Nephron (organoid): ENCODE measurements at regions not wholly inside any gene's neighbourhood (a gene's known extent, or its start where the extent isn't known, plus 50 kb on each side); places are given as distances from the start of the nearest gene placed in this dataset.

Source experiments
- H3K27ac Mint-ChIP-seq, 3 experiments: 2 replicates each; pipeline ENCODE4 v1.8.0; 2020; ENCODE audit warnings: mixed read lengths in 3 of 3, mild to moderate bottlenecking in 2 of 3, moderate library complexity in 1 of 3
- H3K27me3 Mint-ChIP-seq: 2 replicates; pipeline ENCODE4 v1.8.0; 2021; ENCODE audit warnings: low read depth, mild to moderate bottlenecking, moderate library complexity, mixed read lengths
- H3K36me3 Mint-ChIP-seq: 2 replicates; pipeline ENCODE4 v1.8.0; 2020; ENCODE audit warnings: low read depth, mixed read lengths
- H3K4me1 Mint-ChIP-seq: 2 replicates; pipeline ENCODE4 v1.8.0; 2020; ENCODE audit warnings: mixed read lengths
- H3K4me3 Mint-ChIP-seq, 3 experiments: 2 replicates each; pipeline ENCODE4 v1.8.0; 2020; ENCODE audit warnings: mild to moderate bottlenecking in 3 of 3, mixed read lengths in 3 of 3, moderate library complexity in 2 of 3
- H3K9me3 Mint-ChIP-seq: 2 replicates; pipeline ENCODE4 v1.8.0; 2020; ENCODE audit warnings: mixed read lengths
- TF ChIP-seq, protein P1 (sequence below), 3 experiments: fragments of 200-600 bp; sonication (generic); IDR thresholded peaks; one replicate each; pipeline ENCODE4 v1.5.0; 2021; ENCODE audit warnings: antibody characterized with exemption in 3 of 3; ENCODE audit not compliant: unreplicated experiment in 3 of 3

DNA sequence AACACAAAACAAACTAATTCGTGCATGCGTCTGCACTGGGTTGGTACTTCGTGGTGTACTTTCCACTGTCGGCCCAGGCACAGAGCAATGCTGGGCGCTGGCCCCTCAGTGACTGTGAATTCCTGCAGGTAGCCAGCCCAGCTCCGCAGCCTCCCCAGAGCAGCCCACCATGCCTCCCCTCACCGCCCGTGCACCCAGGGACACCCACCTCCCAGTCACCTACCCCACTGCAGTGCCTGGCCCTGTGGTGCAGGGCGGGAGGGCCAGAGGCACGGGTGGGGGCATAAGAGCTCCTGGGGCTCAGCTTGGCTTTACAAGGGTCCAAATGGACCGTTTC lies 93.1 kb upstream of the ZNF507 start:
- no peak overlapping the region for H3K4me3 Mint-ChIP-seq
- no peak overlapping the region for H3K27ac Mint-ChIP-seq
- TF ChIP-seq, protein P1, sequence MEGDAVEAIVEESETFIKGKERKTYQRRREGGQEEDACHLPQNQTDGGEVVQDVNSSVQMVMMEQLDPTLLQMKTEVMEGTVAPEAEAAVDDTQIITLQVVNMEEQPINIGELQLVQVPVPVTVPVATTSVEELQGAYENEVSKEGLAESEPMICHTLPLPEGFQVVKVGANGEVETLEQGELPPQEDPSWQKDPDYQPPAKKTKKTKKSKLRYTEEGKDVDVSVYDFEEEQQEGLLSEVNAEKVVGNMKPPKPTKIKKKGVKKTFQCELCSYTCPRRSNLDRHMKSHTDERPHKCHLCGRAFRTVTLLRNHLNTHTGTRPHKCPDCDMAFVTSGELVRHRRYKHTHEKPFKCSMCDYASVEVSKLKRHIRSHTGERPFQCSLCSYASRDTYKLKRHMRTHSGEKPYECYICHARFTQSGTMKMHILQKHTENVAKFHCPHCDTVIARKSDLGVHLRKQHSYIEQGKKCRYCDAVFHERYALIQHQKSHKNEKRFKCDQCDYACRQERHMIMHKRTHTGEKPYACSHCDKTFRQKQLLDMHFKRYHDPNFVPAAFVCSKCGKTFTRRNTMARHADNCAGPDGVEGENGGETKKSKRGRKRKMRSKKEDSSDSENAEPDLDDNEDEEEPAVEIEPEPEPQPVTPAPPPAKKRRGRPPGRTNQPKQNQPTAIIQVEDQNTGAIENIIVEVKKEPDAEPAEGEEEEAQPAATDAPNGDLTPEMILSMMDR (IDR thresholded peaks at IDR 0.05; ENCODE audit: unreplicated experiment in 3 of 3) = no peak
- H3K4me1 Mint-ChIP-seq = peaks cover 16% of the 10 kb centered on the region
- no peaks in the 10 kb centered on the region for H3K9me3 Mint-ChIP-seq
- H3K36me3 Mint-ChIP-seq = no peaks in the 10 kb centered on the region
- H3K27me3 Mint-ChIP-seq = peaks cover 27% of the 10 kb centered on the region

DNA sequence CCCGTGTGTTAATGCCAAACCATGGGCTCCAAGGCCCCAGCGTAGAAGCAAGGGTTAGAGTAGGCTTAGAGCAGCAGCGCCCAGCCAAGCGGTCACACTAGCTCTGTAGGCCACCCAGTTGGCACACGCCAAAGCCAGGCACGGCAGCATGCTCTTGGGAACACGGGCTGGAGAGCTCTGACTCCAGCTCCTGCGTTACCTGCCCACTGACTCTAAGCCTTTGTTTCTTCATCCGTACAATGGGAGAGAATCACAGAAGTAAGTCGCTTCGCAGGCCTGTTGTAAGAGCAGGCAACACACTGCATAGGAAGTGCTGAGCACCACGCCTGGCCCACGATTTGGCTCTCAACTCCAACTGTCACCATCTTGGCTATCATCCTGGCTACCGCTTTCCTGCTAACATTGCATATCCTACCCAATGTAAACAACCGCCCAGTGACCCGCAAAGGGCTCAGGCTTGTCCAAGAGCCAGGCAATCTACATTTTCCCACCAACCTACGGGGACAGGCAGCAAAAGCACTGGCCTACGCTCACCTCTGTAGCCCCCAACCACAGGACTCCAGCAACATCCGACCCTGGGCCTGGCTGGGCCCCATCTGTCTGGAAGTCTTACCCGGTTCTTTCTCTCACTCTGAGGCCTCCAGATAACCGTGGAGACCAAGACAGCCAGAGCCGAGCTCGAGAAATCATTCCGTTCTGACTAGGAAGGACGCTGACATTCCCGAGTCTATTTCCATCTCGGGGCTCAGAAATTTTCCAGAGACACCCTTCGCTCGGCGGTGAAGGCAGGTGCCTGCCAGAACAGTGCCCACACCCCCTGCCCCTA lies 91.5 kb upstream of the ZNF507 start:
- H3K9me3 Mint-ChIP-seq = no peaks in the 10 kb centered on the region
- TF ChIP-seq, protein P1 (IDR thresholded peaks at IDR 0.05; ENCODE audit: unreplicated experiment in 3 of 3) = no peak
- no peaks in the 10 kb centered on the region for H3K36me3 Mint-ChIP-seq
- no peak overlapping the region for H3K27ac Mint-ChIP-seq
- H3K27me3 Mint-ChIP-seq = peaks cover 26% of the 10 kb centered on the region
- H3K4me3 Mint-ChIP-seq = no peak overlapping the region
- H3K4me1 Mint-ChIP-seq = peaks cover 19% of the 10 kb centered on the region

DNA sequence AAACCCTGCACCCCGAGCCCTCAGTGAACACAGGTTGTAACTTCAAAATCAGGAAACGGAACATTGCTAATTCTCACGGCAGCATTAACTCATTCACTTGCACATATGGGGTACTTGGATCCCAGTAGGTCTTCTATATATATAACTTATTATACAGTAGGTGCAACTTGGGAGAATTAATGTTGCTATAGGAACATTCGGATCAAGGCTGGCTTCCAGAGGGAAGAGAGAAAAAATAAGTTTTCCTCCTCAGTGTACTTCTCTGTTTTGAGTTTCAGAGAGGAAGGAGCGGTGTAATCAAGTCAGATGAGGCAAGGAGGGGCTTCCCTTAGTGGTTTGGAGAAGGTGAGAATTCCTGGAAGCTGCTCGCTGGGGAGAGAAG lies 90.9 kb upstream of the ZNF507 start:
- TF ChIP-seq, protein P1 (IDR thresholded peaks at IDR 0.05; ENCODE audit: unreplicated experiment in 3 of 3) = no peak
- peaks cover 23% of the 10 kb centered on the region for H3K27me3 Mint-ChIP-seq
- H3K4me1 Mint-ChIP-seq = peaks cover 19% of the 10 kb centered on the region
- H3K9me3 Mint-ChIP-seq = peaks cover 2% of the 10 kb centered on the region
- H3K27ac Mint-ChIP-seq = no peak overlapping the region
- no peak overlapping the region for H3K4me3 Mint-ChIP-seq
- H3K36me3 Mint-ChIP-seq = no peaks in the 10 kb centered on the region

DNA sequence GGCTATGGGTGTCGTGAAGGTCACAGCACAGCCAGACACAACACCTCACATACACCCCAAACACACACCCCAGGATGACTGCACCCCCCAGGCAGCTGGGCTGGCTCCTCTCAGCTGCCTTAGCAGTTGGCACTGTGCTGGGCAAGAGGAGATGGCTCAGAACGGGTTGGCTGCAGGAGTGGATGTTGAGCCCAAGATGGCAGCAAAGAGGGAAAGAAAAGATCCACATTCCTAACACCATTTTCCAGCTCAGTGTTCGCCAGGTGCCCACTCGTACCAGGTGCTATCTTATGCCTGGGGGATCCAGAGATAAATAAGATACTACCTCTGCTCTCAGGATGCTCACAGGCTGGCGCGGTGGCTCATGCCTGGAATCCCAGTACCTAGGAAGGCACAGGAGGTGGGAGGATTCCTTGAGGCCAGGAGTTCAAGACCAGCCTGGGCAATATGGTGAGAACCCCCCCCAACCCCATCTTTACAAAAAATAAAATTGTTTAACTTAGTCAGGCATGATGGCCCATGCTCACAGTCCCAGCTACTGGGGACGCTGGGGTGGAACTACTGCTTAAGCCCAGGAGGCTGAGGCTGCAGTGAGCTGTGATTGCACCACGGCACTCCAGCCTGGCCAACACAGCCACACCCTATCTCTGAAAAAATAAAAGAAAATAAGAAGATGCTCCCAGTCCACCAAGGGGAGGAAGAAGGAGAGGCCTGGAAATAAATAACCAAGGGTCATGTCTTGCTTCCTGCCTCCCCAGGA lies 89.7 kb upstream of the ZNF507 start:
- Mint-ChIP-seq H3K9me3 (peaks cover 3% of the 10 kb centered on the region), H3K27me3 (peaks cover 23% of the 10 kb centered on the region), H3K36me3 (no peaks in the 10 kb centered on the region), H3K4me1 (peaks cover 19% of the 10 kb centered on the region), H3K4me3 (no peak overlapping the region), H3K27ac (no peak overlapping the region)
- TF ChIP-seq, protein P1 (IDR thresholded peaks at IDR 0.05; ENCODE audit: unreplicated experiment in 3 of 3) = no peak

DNA sequence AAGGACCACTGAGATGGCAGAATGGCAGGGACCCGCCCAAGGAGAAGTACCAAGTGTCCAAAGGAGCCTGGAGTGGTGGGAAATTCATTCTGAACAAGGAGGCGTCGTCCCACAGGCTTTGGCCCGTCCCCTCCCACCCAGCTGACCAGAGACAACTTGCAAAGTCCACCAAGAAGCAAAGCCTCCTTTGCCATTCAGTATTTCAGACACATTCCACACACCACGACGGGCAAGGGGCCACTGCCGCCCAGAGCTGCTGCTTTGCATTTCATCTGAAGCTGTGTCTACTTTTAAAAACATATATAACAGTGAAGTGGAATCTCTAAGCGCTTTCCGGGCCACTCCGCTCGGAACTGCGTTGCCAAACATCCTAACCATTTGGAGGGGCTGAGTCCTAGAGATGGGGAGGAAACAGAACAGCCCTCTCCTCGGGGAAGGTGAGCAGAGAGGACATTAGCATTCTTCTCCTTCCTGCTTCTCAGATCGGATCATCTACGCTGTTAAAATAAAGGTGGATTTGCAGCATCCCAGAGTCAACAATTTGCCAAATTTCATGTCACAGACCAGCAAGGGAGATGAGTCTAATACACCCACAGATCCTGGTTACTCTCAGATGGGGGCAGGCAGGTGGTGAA lies 89.0 kb upstream of the ZNF507 start:
- Mint-ChIP-seq H3K4me1 (peaks cover 19% of the 10 kb centered on the region), H3K27me3 (peaks cover 23% of the 10 kb centered on the region), H3K4me3 (no peak overlapping the region), H3K36me3 (no peaks in the 10 kb centered on the region), H3K9me3 (peaks cover 3% of the 10 kb centered on the region), H3K27ac (no peak overlapping the region)
- TF ChIP-seq, protein P1 (IDR thresholded peaks at IDR 0.05; ENCODE audit: unreplicated experiment in 3 of 3) = no peak
